HepG2 (cell line): ENCODE measurements at regions not wholly inside any gene's neighbourhood (a gene's known extent, or its start where the extent isn't known, plus 50 kb on each side); places are given as distances from the start of the nearest gene placed in this dataset.

ENCODE experiments used
- ATF1 ChIP-seq: IDR thresholded peaks from 2 replicates; pipeline ENCODE4 v1.6.1; 2016; ENCODE audit warnings: mild to moderate bottlenecking, control low read depth
- FLYWCH1 ChIP-seq: sonication (generic); formaldehyde crosslinking; IDR thresholded peaks from 2 replicates; pipeline ENCODE4 v1.8.1; 2023; ENCODE audit warnings: mild to moderate bottlenecking, missing genetic modification reagents
- TGIF2 ChIP-seq: IDR thresholded peaks from 2 replicates; pipeline ENCODE4 v1.6.1; 2016; ENCODE audit warnings: control low read depth, missing compliant biosample characterization
- TF ChIP-seq, protein P1 (sequence below): sonication (generic); formaldehyde crosslinking; IDR thresholded peaks from 2 replicates; pipeline ENCODE4 v1.5.0; 2020; ENCODE audit warnings: mild to moderate bottlenecking, missing genetic modification reagents, moderate library complexity
- TF ChIP-seq, protein P2 (sequence below): sonication (generic); formaldehyde crosslinking; IDR thresholded peaks from 2 replicates; pipeline ENCODE4 v1.8.1; 2023; ENCODE audit warnings: missing genetic modification reagents, inconsistent platforms, borderline replicate concordance
- TF ChIP-seq, protein P3 (sequence below): sonication (generic); formaldehyde crosslinking; IDR thresholded peaks from 2 replicates; pipeline ENCODE4 v1.4.0; 2020; ENCODE audit warnings: mild to moderate bottlenecking, low read depth, missing genetic modification reagents

GRCh38 chr13:60798503-60798902 is 401.5 kb downstream of the TDRD3 start:
- TF ChIP-seq FLYWCH1 (CRISPR knock-in tag) (no peak), ATF1 (CRISPR knock-in tag) (no peak), TGIF2 (CRISPR knock-in tag) (no peak)
- TF ChIP-seq, protein P1, sequence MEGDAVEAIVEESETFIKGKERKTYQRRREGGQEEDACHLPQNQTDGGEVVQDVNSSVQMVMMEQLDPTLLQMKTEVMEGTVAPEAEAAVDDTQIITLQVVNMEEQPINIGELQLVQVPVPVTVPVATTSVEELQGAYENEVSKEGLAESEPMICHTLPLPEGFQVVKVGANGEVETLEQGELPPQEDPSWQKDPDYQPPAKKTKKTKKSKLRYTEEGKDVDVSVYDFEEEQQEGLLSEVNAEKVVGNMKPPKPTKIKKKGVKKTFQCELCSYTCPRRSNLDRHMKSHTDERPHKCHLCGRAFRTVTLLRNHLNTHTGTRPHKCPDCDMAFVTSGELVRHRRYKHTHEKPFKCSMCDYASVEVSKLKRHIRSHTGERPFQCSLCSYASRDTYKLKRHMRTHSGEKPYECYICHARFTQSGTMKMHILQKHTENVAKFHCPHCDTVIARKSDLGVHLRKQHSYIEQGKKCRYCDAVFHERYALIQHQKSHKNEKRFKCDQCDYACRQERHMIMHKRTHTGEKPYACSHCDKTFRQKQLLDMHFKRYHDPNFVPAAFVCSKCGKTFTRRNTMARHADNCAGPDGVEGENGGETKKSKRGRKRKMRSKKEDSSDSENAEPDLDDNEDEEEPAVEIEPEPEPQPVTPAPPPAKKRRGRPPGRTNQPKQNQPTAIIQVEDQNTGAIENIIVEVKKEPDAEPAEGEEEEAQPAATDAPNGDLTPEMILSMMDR (CRISPR knock-in tag) = no peak
- TF ChIP-seq, protein P2, sequence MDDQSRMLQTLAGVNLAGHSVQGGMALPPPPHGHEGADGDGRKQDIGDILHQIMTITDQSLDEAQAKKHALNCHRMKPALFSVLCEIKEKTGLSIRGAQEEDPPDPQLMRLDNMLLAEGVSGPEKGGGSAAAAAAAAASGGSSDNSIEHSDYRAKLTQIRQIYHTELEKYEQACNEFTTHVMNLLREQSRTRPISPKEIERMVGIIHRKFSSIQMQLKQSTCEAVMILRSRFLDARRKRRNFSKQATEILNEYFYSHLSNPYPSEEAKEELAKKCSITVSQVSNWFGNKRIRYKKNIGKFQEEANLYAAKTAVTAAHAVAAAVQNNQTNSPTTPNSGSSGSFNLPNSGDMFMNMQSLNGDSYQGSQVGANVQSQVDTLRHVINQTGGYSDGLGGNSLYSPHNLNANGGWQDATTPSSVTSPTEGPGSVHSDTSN (CRISPR knock-in tag) = no peak
- TF ChIP-seq, protein P3, sequence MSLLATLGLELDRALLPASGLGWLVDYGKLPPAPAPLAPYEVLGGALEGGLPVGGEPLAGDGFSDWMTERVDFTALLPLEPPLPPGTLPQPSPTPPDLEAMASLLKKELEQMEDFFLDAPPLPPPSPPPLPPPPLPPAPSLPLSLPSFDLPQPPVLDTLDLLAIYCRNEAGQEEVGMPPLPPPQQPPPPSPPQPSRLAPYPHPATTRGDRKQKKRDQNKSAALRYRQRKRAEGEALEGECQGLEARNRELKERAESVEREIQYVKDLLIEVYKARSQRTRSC = no peak
